RWPE2 (cell line): ENCODE measurements at regions not wholly inside any gene's neighbourhood (a gene's known extent, or its start where the extent isn't known, plus 50 kb on each side); places are given as distances from the start of the nearest gene placed in this dataset.

ENCODE experiments used
- ATAC-seq: fragments of 200-7000 bp; cut with Tn5 transposase; 3 replicates; pipeline ENCODE4 v1.9.1; 2021; ENCODE audit warnings: low read depth
- DNase-seq: peaks from one replicate; pipeline ENCODE4 v3.0.0-alpha.2; 2020; ENCODE audit warnings: low spot score
- H3K27ac ChIP-seq: fragments of 450-650 bp; 2 replicates; pipeline ENCODE4 v1.5.1; 2017; ENCODE audit warnings: mild to moderate bottlenecking; ENCODE audit not compliant: poor library complexity, severe bottlenecking
- H3K27me3 ChIP-seq: fragments of 250-450 bp; sonication (Bioruptor Pico); 2 replicates; pipeline ENCODE4 v1.5.1; 2021; ENCODE audit warnings: mild to moderate bottlenecking, moderate library complexity; ENCODE audit not compliant: insufficient read depth, poor library complexity, severe bottlenecking
- H3K36me3 ChIP-seq: fragments of 250-450 bp; sonication (Bioruptor Pico); 2 replicates; pipeline ENCODE4 v1.5.1; 2020; ENCODE audit warnings: low read depth, mild to moderate bottlenecking, moderate library complexity
- H3K4me1 ChIP-seq: fragments of 250-450 bp; sonication (Bioruptor Pico); 2 replicates; pipeline ENCODE4 v1.5.1; 2021; ENCODE audit warnings: mild to moderate bottlenecking, moderate library complexity; ENCODE audit not compliant: insufficient read depth, poor library complexity, severe bottlenecking
- H3K4me3 ChIP-seq: fragments of 250-450 bp; sonication (Bioruptor Pico); 2 replicates; pipeline ENCODE4 v1.5.1; 2021; ENCODE audit warnings: mild to moderate bottlenecking, moderate library complexity; ENCODE audit not compliant: severe bottlenecking
- H3K9me3 ChIP-seq: fragments of 250-450 bp; sonication (Bioruptor Pico); 2 replicates; pipeline ENCODE4 v1.5.1; 2021; ENCODE audit warnings: mild to moderate bottlenecking, moderate library complexity; ENCODE audit not compliant: severe bottlenecking
- CTCF ChIP-seq: fragments of 450-650 bp; IDR thresholded peaks from one replicate; pipeline ENCODE4 v1.5.1; 2017; ENCODE audit warnings: mild to moderate bottlenecking, moderate library complexity; ENCODE audit not compliant: poor library complexity, severe bottlenecking

GRCh38 chr4:135032670-135033069, 831.1 kb upstream of the PABPC4L start:
- H3K4me1 ChIP-seq, result no peaks in the 10 kb centered on the region
- no peak overlapping the region for H3K4me3 ChIP-seq
- no peaks in the 10 kb centered on the region for H3K36me3 ChIP-seq
- H3K9me3 ChIP-seq, result no peaks in the 10 kb centered on the region
- ATAC-seq (no peak), DNase-seq (no peak)
- no peak overlapping the region for H3K27ac ChIP-seq
- H3K27me3 ChIP-seq, result no peaks in the 10 kb centered on the region
- no peak for TF ChIP-seq CTCF

- no peaks in the 10 kb centered on the region for H3K9me3 ChIP-seq
- H3K36me3 ChIP-seq, result no peaks in the 10 kb centered on the region
- no peak overlapping the region for H3K4me3 ChIP-seq
- ATAC-seq, result no peak
- H3K4me1 ChIP-seq, result no peaks in the 10 kb centered on the region
- DNase-seq, result no peak
- no peaks in the 10 kb centered on the region for H3K27me3 ChIP-seq
- TF ChIP-seq CTCF, result no peak
- H3K27ac ChIP-seq, result no peak overlapping the region
Measured at GRCh38 chr4:135015771-135016170, 814.2 kb upstream of the PABPC4L start.

DNA sequence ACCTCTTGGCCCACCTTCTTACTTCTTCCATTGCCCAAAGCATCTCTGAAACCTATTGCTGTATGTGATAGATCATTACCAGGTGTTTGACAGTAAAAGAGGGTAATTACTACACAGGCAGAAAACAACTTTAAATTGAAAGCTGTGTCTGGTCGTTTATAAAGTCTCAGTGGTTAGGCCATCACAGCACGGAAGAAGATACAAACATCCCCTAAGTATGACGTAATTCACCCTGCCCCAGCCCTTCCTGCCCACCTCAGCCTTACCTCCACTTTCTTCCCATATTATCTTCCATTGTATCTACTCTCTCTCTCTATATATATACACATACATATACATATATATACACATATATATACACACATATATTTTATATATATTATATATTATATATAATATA, 805.8 kb upstream of the PABPC4L start:
- Histone ChIP-seq H3K36me3 (no peaks in the 10 kb centered on the region), H3K27me3 (no peaks in the 10 kb centered on the region), H3K4me3 (no peak overlapping the region), H3K27ac (no peak overlapping the region), H3K4me1 (no peaks in the 10 kb centered on the region), H3K9me3 (no peaks in the 10 kb centered on the region)
- no peak for TF ChIP-seq CTCF
- ATAC-seq (no peak), DNase-seq (no peak)

GRCh38 chr4:134999169-134999568, 797.6 kb upstream of the PABPC4L start:
- Histone ChIP-seq H3K4me3 (no peak overlapping the region), H3K27ac (no peak overlapping the region), H3K27me3 (no peaks in the 10 kb centered on the region), H3K36me3 (no peaks in the 10 kb centered on the region), H3K4me1 (no peaks in the 10 kb centered on the region), H3K9me3 (no peaks in the 10 kb centered on the region)
- DNase-seq, result no peak
- ATAC-seq, result no peak
- no peak for TF ChIP-seq CTCF

DNA sequence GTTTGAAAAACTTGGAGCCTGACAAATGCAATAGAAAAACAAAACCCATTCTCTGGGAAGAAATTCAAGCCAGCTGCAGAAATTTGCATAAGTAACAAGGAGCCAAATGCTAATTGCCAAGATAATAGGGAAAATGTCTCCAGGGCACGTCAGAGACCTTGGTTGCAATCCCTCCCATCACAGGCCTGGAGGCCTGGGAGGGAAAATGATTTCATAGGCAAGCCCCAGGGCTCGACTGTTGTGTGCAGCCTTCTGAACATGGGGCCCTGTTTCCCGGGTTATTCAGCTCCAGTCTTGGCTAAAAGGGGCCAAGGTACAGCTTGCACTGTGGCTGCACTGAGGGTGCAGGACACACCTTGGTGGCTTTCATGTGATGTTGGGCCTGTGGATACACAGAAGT, 760.4 kb upstream of the PABPC4L start:
- H3K4me1 ChIP-seq, result no peaks in the 10 kb centered on the region
- ATAC-seq (no peak), DNase-seq (no peak)
- no peaks in the 10 kb centered on the region for H3K27me3 ChIP-seq
- H3K9me3 ChIP-seq, result no peaks in the 10 kb centered on the region
- no peak overlapping the region for H3K27ac ChIP-seq
- no peak overlapping the region for H3K4me3 ChIP-seq
- TF ChIP-seq CTCF, result no peak
- no peaks in the 10 kb centered on the region for H3K36me3 ChIP-seq
